GM12878 (cell line): ENCODE measurements at regions not wholly inside any gene's neighbourhood (a gene's known extent, or its start where the extent isn't known, plus 50 kb on each side); places are given as distances from the start of the nearest gene placed in this dataset.

ENCODE experiments used
- ATAC-seq: fragments of 200-7000 bp; cut with Tn5 transposase; 3 replicates; pipeline ENCODE4 v1.9.1; 2020; ENCODE audit warnings: mild to moderate bottlenecking, moderate library complexity
- BruUV-seq: library from RNA; stranded (reverse); fragments of 400-500 nt; replicated peaks from 2 replicates; lab custom pipeline; 2021; lab: Mats Ljungman, UMichigan
- CTCF ChIA-PET: fragments of 300-600 bp; sonication (Branson Sonifier 250); formaldehyde crosslinking; extraction: SDS; loops from one replicate; lab custom pipeline; 2021; ENCODE audit warnings: inconsistent platforms; lab: Yijun Ruan, JAX
- POLR2A ChIA-PET: fragments of 350-600 bp; formaldehyde crosslinking; extraction: SDS; loops from one replicate; lab custom pipeline; 2021; ENCODE audit warnings: inconsistent platforms; lab: Charles Lee
- RAD21 ChIA-PET: fragments of 300-600 bp; sonication (Branson Sonifier 250); formaldehyde crosslinking; loops from one replicate; lab custom pipeline; 2023; ENCODE audit warnings: antibody characterized with exemption; ENCODE audit not compliant: unreplicated experiment; lab: Charles Lee
- SMC1A ChIA-PET: fragments of 300-600 bp; sonication (Branson Sonifier 250); formaldehyde crosslinking; loops from one replicate; lab custom pipeline; 2023; ENCODE audit not compliant: unreplicated experiment, uncharacterized antibody; lab: Charles Lee
- DNase-seq: peaks from one replicate; pipeline ENCODE4 v3.0.0-alpha.2; 2011; ENCODE audit warnings: low read depth, low spot score
- FAIRE-seq: peaks from 3 replicates; lab custom pipeline; 2011; peaks lifted over from hg19 to GRCh38; lab: Jason Lieb, UNC
- H2AFZ ChIP-seq: 2 replicates; pipeline ENCODE4 v1.6.0; 2011; ENCODE audit warnings: low read depth, low read length, control low read depth; ENCODE audit not compliant: control insufficient read depth
- H3K27ac ChIP-seq: 2 replicates; pipeline ENCODE4 v1.5.1; 2011; ENCODE audit warnings: control low read depth; ENCODE audit not compliant: control insufficient read depth, insufficient read depth
- H3K27me3 ChIP-seq, 2 experiments: replicated peaks in 1 of 2; 2 replicates each; pipeline versions ENCODE4 v1.6.0 to v1.6.1; 2011; ENCODE audit warnings: low read length in 1 of 2; ENCODE audit not compliant: control insufficient read depth in 2 of 2, insufficient read depth in 2 of 2
- H3K36me3 ChIP-seq, 2 experiments: 2 replicates each; pipeline ENCODE4 v1.5.1; 2011; ENCODE audit warnings: low read length in 1 of 2; ENCODE audit not compliant: control insufficient read depth in 2 of 2, insufficient read depth in 2 of 2
- H3K4me1 ChIP-seq: 2 replicates; pipeline ENCODE4 v1.6.1; 2011; ENCODE audit warnings: mild to moderate bottlenecking, low read length, moderate library complexity, mixed read lengths; ENCODE audit not compliant: control insufficient read depth, insufficient read depth
- H3K4me2 ChIP-seq: 2 replicates; pipeline ENCODE4 v1.6.0; 2011; ENCODE audit warnings: control low read depth; ENCODE audit not compliant: control insufficient read depth, insufficient read depth
- H3K4me3 ChIP-seq: fragments of 200-600 bp; sonication (generic); 2 replicates; pipeline ENCODE4 v1.5.1; 2016
- H3K79me2 ChIP-seq: 2 replicates; pipeline ENCODE4 v1.6.0; 2011; ENCODE audit warnings: low read length; ENCODE audit not compliant: control insufficient read depth, insufficient read depth
- H3K9ac ChIP-seq: 2 replicates; pipeline ENCODE4 v1.8.0; 2011; ENCODE audit warnings: low read length, control low read depth, mixed read lengths; ENCODE audit not compliant: control insufficient read depth, insufficient read depth
- H3K9me3 ChIP-seq: replicated peaks from 3 replicates; pipeline ENCODE4 v1.5.1; 2011; ENCODE audit warnings: mild to moderate bottlenecking, low read length; ENCODE audit not compliant: control insufficient read depth, insufficient read depth
- H4K20me1 ChIP-seq: 2 replicates; pipeline ENCODE4 v1.6.0; 2011; ENCODE audit not compliant: control insufficient read depth, insufficient read depth
- CBFB ChIP-seq: IDR thresholded peaks from 2 replicates; pipeline ENCODE4 v1.6.1; 2016; ENCODE audit warnings: antibody characterized with exemption, low read depth
- NR2C1 ChIP-seq: fragments of 450-650 bp; IDR thresholded peaks from 2 replicates; pipeline ENCODE4 v1.6.1; 2017; ENCODE audit warnings: antibody characterized with exemption, mild to moderate bottlenecking, moderate library complexity
- POU2F2 ChIP-seq: IDR thresholded peaks from 3 replicates; pipeline ENCODE4 v1.6.1; 2011; ENCODE audit warnings: low read depth, mild to moderate bottlenecking, low read length, borderline replicate concordance
- WGBS: methylation state at CpG from one replicate; pipeline ENCODE4 v1.1.6; 2016; ENCODE audit warnings: low lambda C conversion rate; ENCODE audit not compliant: insufficient replicate concordance, insufficient coverage; ENCODE audit errors: missing lambda C conversion rate; 5-methylcytosine and 5-hydroxymethylcytosine counted together
- in situ Hi-C: fragments of 300-500 bp; cut with MboI; formaldehyde crosslinking; loops from 9 replicates; pipeline ENCODE4 v1.14.3; 2018; ENCODE audit warnings: mixed read lengths
- intact Hi-C: fragments of 100-400 bp; cut with micrococcal nuclease; formaldehyde crosslinking; loops from one replicate; pipeline ENCODE4 v1.14.2; 2022; ENCODE audit not compliant: unreplicated experiment
- TF ChIP-seq, protein P1 (sequence below): IDR thresholded peaks from 2 replicates; pipeline ENCODE4 v1.6.1; 2011; ENCODE audit warnings: borderline replicate concordance, low read depth, mild to moderate bottlenecking, moderate library complexity, mixed read lengths, low read length; ENCODE audit not compliant: insufficient read depth; ENCODE audit errors: extremely low read length
- TF ChIP-seq, protein P2 (sequence below): IDR thresholded peaks from 2 replicates; pipeline ENCODE4 v1.6.1; 2012; ENCODE audit warnings: low read depth, low read length, improper control_type of control experiment
- TF ChIP-seq, protein P3 (sequence below): IDR thresholded peaks from 2 replicates; pipeline ENCODE4 v1.6.1; 2012; ENCODE audit warnings: low read length, inconsistent platforms
- TF ChIP-seq, protein P4 (sequence below): fragments of 450-650 bp; formaldehyde crosslinking; IDR thresholded peaks from 2 replicates; pipeline ENCODE4 v1.5.0; 2022; ENCODE audit warnings: mild to moderate bottlenecking, missing genetic modification characterization

DNA sequence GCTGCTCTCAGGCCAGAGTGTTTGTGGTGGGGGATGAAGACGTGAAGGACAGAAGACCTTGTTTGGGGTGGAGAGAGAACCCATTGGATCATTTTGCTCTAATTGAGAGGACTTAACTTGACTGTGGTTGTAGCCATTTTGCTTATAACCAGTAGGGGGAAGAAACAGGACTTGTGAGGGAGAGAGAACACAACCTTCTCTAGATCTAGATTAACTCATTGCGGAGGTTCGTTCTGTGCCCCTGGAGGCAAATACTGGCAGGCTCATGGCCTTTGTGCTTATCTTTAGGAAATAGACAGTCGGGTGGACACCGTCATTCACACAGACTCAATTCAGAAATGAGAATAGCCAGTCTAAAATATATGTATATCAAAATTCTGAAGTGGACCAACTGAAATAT, 147.0 kb upstream of the LHCGR start:
- WGBS = 52% methylated on average over 5 of the region's 5 CpGs
- intact Hi-C loops (no loop called here), in situ Hi-C loops (no loop called here)
- Histone ChIP-seq H3K9me3 (no peaks in the 10 kb centered on the region), H3K4me2 (no peak overlapping the region), H3K79me2 (no peaks in the 10 kb centered on the region), H4K20me1 (no peaks in the 10 kb centered on the region), H3K9ac (no peak overlapping the region), H3K4me1 (no peaks in the 10 kb centered on the region), H3K4me3 (no peak overlapping the region), H2AFZ (no peak overlapping the region), H3K27me3 (no peaks in the 10 kb centered on the region; a peak in 1 of 4 replicates), H3K36me3 (no peaks in the 10 kb centered on the region), H3K27ac (no peak overlapping the region)
- ChIA-PET SMC1A (no interaction called here), POLR2A (no interaction called here), CTCF (no interaction called here), RAD21 (no interaction called here)
- no TSS peak for BruUV-seq
- TF ChIP-seq, protein P1, sequence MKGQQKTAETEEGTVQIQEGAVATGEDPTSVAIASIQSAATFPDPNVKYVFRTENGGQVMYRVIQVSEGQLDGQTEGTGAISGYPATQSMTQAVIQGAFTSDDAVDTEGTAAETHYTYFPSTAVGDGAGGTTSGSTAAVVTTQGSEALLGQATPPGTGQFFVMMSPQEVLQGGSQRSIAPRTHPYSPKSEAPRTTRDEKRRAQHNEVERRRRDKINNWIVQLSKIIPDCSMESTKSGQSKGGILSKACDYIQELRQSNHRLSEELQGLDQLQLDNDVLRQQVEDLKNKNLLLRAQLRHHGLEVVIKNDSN = no peak
- TF ChIP-seq, protein P2, sequence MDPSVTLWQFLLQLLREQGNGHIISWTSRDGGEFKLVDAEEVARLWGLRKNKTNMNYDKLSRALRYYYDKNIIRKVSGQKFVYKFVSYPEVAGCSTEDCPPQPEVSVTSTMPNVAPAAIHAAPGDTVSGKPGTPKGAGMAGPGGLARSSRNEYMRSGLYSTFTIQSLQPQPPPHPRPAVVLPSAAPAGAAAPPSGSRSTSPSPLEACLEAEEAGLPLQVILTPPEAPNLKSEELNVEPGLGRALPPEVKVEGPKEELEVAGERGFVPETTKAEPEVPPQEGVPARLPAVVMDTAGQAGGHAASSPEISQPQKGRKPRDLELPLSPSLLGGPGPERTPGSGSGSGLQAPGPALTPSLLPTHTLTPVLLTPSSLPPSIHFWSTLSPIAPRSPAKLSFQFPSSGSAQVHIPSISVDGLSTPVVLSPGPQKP = no peak
- TF ChIP-seq, protein P3, sequence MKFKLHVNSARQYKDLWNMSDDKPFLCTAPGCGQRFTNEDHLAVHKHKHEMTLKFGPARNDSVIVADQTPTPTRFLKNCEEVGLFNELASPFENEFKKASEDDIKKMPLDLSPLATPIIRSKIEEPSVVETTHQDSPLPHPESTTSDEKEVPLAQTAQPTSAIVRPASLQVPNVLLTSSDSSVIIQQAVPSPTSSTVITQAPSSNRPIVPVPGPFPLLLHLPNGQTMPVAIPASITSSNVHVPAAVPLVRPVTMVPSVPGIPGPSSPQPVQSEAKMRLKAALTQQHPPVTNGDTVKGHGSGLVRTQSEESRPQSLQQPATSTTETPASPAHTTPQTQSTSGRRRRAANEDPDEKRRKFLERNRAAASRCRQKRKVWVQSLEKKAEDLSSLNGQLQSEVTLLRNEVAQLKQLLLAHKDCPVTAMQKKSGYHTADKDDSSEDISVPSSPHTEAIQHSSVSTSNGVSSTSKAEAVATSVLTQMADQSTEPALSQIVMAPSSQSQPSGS = no peak
- TF ChIP-seq CBFB (no peak), NR2C1 (no peak), POU2F2 (no peak)
- TF ChIP-seq, protein P4, sequence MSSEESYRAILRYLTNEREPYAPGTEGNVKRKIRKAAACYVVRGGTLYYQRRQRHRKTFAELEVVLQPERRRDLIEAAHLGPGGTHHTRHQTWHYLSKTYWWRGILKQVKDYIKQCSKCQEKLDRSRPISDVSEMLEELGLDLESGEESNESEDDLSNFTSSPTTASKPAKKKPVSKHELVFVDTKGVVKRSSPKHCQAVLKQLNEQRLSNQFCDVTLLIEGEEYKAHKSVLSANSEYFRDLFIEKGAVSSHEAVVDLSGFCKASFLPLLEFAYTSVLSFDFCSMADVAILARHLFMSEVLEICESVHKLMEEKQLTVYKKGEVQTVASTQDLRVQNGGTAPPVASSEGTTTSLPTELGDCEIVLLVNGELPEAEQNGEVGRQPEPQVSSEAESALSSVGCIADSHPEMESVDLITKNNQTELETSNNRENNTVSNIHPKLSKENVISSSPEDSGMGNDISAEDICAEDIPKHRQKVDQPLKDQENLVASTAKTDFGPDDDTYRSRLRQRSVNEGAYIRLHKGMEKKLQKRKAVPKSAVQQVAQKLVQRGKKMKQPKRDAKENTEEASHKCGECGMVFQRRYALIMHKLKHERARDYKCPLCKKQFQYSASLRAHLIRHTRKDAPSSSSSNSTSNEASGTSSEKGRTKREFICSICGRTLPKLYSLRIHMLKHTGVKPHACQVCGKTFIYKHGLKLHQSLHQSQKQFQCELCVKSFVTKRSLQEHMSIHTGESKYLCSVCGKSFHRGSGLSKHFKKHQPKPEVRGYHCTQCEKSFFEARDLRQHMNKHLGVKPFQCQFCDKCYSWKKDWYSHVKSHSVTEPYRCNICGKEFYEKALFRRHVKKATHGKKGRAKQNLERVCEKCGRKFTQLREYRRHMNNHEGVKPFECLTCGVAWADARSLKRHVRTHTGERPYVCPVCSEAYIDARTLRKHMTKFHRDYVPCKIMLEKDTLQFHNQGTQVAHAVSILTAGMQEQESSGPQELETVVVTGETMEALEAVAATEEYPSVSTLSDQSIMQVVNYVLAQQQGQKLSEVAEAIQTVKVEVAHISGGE = no peak
- ATAC-seq (no peak), FAIRE-seq (no peak), DNase-seq (no peak)
